Neural progenitor cell (in vitro differentiated cells): ENCODE measurements at regions not wholly inside any gene's neighbourhood (a gene's known extent, or its start where the extent isn't known, plus 50 kb on each side); places are given as distances from the start of the nearest gene placed in this dataset.

Experiments used
- DNase-seq: peaks from one replicate; pipeline ENCODE4 v3.0.0-alpha.2; 2016; ENCODE audit warnings: low spot score
- H2AFZ ChIP-seq: fragments of 200-600 bp; sonication (generic); replicated peaks from 2 replicates; pipeline ENCODE4 v1.6.1; 2016; ENCODE audit warnings: antibody characterized with exemption
- H3F3A ChIP-seq: fragments of 200-600 bp; sonication (generic); 2 replicates; pipeline ENCODE4 v1.6.1; 2016; ENCODE audit warnings: antibody characterized with exemption, low read depth
- H3K27ac ChIP-seq: fragments of 200-600 bp; sonication (generic); 2 replicates; pipeline ENCODE4 v1.5.1; 2016; ENCODE audit warnings: mild to moderate bottlenecking
- H3K27me3 ChIP-seq: fragments of 200-600 bp; sonication (generic); 2 replicates; pipeline ENCODE4 v1.6.1; 2016; ENCODE audit warnings: mild to moderate bottlenecking, moderate library complexity
- H3K36me3 ChIP-seq: fragments of 200-600 bp; sonication (generic); 2 replicates; pipeline ENCODE4 v1.5.1; 2016
- H3K4me1 ChIP-seq: fragments of 200-600 bp; sonication (generic); 2 replicates; pipeline ENCODE4 v1.6.1; 2016; ENCODE audit warnings: mixed run types
- H3K4me2 ChIP-seq: fragments of 200-600 bp; sonication (generic); 2 replicates; pipeline ENCODE4 v1.6.1; 2016
- H3K4me3 ChIP-seq: fragments of 200-600 bp; sonication (generic); 2 replicates; pipeline ENCODE4 v1.5.1; 2016
- H3K79me2 ChIP-seq: fragments of 200-600 bp; sonication (generic); 2 replicates; pipeline ENCODE4 v1.6.1; 2016; ENCODE audit warnings: low read depth
- H3K9ac ChIP-seq: fragments of 200-600 bp; sonication (generic); 2 replicates; pipeline ENCODE4 v1.6.1; 2016
- H3K9me3 ChIP-seq: fragments of 200-600 bp; sonication (generic); 2 replicates; pipeline ENCODE4 v1.5.1; 2016; ENCODE audit warnings: low read depth
- H4K20me1 ChIP-seq: fragments of 200-600 bp; sonication (generic); 2 replicates; pipeline ENCODE4 v1.6.1; 2016; ENCODE audit warnings: low read depth
- H3K27ac Mint-ChIP-seq: 3 replicates; pipeline ENCODE4 v1.8.0; 2021; ENCODE audit warnings: mixed read lengths
- H3K27me3 Mint-ChIP-seq: 2 replicates; pipeline ENCODE4 v1.8.0; 2022; ENCODE audit warnings: low read depth, mild to moderate bottlenecking, inconsistent platforms, moderate library complexity, mixed read lengths; ENCODE audit not compliant: insufficient read depth
- H3K36me3 Mint-ChIP-seq: 3 replicates; pipeline ENCODE4 v1.8.0; 2021; ENCODE audit warnings: mixed read lengths
- H3K4me1 Mint-ChIP-seq: 3 replicates; pipeline ENCODE4 v1.8.0; 2021; ENCODE audit warnings: mixed read lengths
- H3K4me3 Mint-ChIP-seq: 3 replicates; pipeline ENCODE4 v1.8.0; 2021; ENCODE audit warnings: mild to moderate bottlenecking, moderate library complexity, mixed read lengths
- H3K9me3 Mint-ChIP-seq: 3 replicates; pipeline ENCODE4 v1.8.0; 2020; ENCODE audit warnings: mixed read lengths
- EZH2 ChIP-seq: fragments of 200-600 bp; sonication (generic); IDR thresholded peaks from 2 replicates; pipeline ENCODE4 v1.6.1; 2017; ENCODE audit warnings: antibody characterized with exemption, mild to moderate bottlenecking, moderate library complexity
- EZH2phosphoT487 ChIP-seq: fragments of 200-600 bp; sonication (generic); IDR thresholded peaks from 2 replicates; pipeline ENCODE4 v1.6.1; 2017; ENCODE audit warnings: antibody characterized with exemption
- TF ChIP-seq, protein P1 (sequence below): fragments of 200-600 bp; sonication (generic); IDR thresholded peaks from 2 replicates; pipeline ENCODE4 v1.5.1; 2017; ENCODE audit warnings: antibody characterized with exemption, mild to moderate bottlenecking

DNA sequence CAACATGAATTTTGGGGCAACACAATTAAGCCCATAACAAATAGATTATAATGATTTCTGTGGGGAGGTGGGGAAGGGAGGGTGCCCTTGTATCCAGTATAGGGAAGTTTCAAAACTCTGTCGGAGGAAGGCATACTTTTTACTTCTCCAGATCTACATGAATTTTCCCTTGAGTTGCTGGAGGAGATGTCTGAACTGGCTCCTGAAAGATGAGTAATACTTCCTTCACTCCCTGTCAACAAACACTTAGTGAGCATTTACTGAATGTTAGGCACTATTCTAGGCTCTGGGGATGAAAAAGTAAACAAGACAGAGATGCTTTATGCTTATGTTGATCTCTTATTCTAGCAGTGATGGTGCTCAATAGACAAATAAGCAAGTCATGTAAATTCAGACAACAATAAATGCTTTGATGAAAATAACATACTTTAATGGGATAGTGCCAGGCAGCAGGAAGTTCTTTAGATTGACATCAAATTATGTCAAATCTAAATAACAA lies 197.9 kb upstream of the ANKH start:
- TF ChIP-seq EZH2phosphoT487 (no peak), EZH2 (no peak)
- TF ChIP-seq, protein P1, sequence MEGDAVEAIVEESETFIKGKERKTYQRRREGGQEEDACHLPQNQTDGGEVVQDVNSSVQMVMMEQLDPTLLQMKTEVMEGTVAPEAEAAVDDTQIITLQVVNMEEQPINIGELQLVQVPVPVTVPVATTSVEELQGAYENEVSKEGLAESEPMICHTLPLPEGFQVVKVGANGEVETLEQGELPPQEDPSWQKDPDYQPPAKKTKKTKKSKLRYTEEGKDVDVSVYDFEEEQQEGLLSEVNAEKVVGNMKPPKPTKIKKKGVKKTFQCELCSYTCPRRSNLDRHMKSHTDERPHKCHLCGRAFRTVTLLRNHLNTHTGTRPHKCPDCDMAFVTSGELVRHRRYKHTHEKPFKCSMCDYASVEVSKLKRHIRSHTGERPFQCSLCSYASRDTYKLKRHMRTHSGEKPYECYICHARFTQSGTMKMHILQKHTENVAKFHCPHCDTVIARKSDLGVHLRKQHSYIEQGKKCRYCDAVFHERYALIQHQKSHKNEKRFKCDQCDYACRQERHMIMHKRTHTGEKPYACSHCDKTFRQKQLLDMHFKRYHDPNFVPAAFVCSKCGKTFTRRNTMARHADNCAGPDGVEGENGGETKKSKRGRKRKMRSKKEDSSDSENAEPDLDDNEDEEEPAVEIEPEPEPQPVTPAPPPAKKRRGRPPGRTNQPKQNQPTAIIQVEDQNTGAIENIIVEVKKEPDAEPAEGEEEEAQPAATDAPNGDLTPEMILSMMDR: no peak
- no peak overlapping the region for H3K27ac ChIP-seq
- H3K79me2 ChIP-seq: no peaks in the 10 kb centered on the region
- H4K20me1 ChIP-seq: no peaks in the 10 kb centered on the region
- no peak overlapping the region for H2AFZ ChIP-seq
- H3K9me3 Mint-ChIP-seq: no peaks in the 10 kb centered on the region
- H3K36me3 Mint-ChIP-seq: no peaks in the 10 kb centered on the region
- H3K36me3 ChIP-seq: no peaks in the 10 kb centered on the region
- no peaks in the 10 kb centered on the region for H3K27me3 ChIP-seq
- H3K4me3 ChIP-seq: no peak overlapping the region
- DNase-seq: no peak
- H3K4me1 ChIP-seq: no peaks in the 10 kb centered on the region
- H3K27me3 Mint-ChIP-seq: no peaks in the 10 kb centered on the region
- H3K4me1 Mint-ChIP-seq: no peaks in the 10 kb centered on the region
- H3K4me3 Mint-ChIP-seq: no peak overlapping the region
- H3K4me2 ChIP-seq: no peak overlapping the region
- H3K27ac Mint-ChIP-seq: no peak overlapping the region
- H3F3A ChIP-seq: no peaks in the 10 kb centered on the region
- H3K9me3 ChIP-seq: no peaks in the 10 kb centered on the region
- no peak overlapping the region for H3K9ac ChIP-seq

DNA sequence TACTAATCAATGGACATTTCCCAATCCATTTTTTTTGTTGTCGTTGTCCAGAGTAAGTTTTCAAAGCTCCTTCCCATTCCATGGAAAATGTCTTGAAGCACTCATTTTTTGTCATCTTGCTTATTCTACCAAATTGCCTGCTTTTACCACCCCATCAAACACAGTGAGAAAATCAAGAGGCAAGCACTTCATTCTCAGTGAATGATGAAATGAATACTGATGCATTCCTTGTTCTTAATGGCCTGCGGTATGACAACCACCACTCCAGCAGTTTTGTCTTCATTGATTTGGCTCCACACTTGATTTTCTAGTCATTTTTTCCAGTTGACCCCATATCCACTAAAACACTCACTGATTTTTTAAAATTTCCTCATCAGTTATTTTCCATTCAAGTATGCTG lies 193.5 kb upstream of the ANKH start:
- H3K4me1 ChIP-seq: no peaks in the 10 kb centered on the region
- no peak overlapping the region for H3K4me3 Mint-ChIP-seq
- H3K9me3 Mint-ChIP-seq: no peaks in the 10 kb centered on the region
- H3K4me2 ChIP-seq: no peak overlapping the region
- no peaks in the 10 kb centered on the region for H3F3A ChIP-seq
- no peak overlapping the region for H3K27ac ChIP-seq
- no peak overlapping the region for H3K27ac Mint-ChIP-seq
- no peaks in the 10 kb centered on the region for H3K4me1 Mint-ChIP-seq
- H3K9ac ChIP-seq: no peak overlapping the region
- no peaks in the 10 kb centered on the region for H3K36me3 Mint-ChIP-seq
- no peaks in the 10 kb centered on the region for H3K79me2 ChIP-seq
- peaks cover 4% of the 10 kb centered on the region for H3K27me3 Mint-ChIP-seq
- no peaks in the 10 kb centered on the region for H4K20me1 ChIP-seq
- H2AFZ ChIP-seq: no peak overlapping the region
- H3K27me3 ChIP-seq: no peaks in the 10 kb centered on the region
- no peaks in the 10 kb centered on the region for H3K36me3 ChIP-seq
- no peak overlapping the region for H3K4me3 ChIP-seq
- DNase-seq: no peak
- TF ChIP-seq EZH2phosphoT487: no peak
- TF ChIP-seq EZH2: no peak
- TF ChIP-seq, protein P1: no peak
- no peaks in the 10 kb centered on the region for H3K9me3 ChIP-seq

DNA sequence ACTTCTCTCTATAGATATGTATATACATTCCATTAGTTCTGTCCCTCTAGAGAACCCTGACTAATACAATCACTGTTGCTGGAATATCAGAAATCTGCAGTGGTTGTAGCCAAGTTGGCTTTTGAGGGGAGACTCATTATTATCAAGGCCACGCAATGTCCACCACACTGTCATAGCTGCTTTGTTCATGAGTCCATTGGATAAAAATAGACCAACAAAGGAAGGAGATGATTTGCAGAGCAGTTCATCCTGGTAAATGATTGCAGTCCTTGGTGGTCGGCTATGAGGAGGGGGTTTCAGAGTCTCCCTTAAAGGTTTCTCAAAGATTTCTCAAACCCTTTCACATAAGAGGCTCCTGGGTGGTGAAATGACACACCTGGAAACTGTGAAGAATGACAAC lies 192.8 kb upstream of the ANKH start:
- H3K4me1 Mint-ChIP-seq: no peaks in the 10 kb centered on the region

More for the DNA sequence above, 192.8 kb upstream of the ANKH start:
- Histone ChIP-seq H3K36me3 (no peaks in the 10 kb centered on the region), H4K20me1 (no peaks in the 10 kb centered on the region), H3K27me3 (no peaks in the 10 kb centered on the region), H3K9ac (no peak overlapping the region), H3K4me2 (no peak overlapping the region), H3K4me3 (no peak overlapping the region), H3K9me3 (no peaks in the 10 kb centered on the region), H3K4me1 (no peaks in the 10 kb centered on the region), H3K79me2 (no peaks in the 10 kb centered on the region), H2AFZ (no peak overlapping the region), H3F3A (no peaks in the 10 kb centered on the region), H3K27ac (no peak overlapping the region)
- H3K36me3 Mint-ChIP-seq: no peaks in the 10 kb centered on the region
- H3K27ac Mint-ChIP-seq: no peak overlapping the region
- H3K9me3 Mint-ChIP-seq: no peaks in the 10 kb centered on the region
- no peak for DNase-seq
- TF ChIP-seq EZH2 (no peak), EZH2phosphoT487 (no peak)
- TF ChIP-seq, protein P1: no peak
- H3K27me3 Mint-ChIP-seq: peaks cover 4% of the 10 kb centered on the region
- H3K4me3 Mint-ChIP-seq: no peak overlapping the region
